NCI-H510A (cell line): ENCODE measurements at regions not wholly inside any gene's neighbourhood (a gene's known extent, or its start where the extent isn't known, plus 50 kb on each side); places are given as distances from the start of the nearest gene placed in this dataset.
"Not testable (repeated sequence)": the region's sequence is repeated elsewhere in the genome, so short reads cannot be mapped to it uniquely, and the experiment has no call there.

Experiments used
- DNase-seq: peaks from one replicate; lab custom pipeline; 2025; lab: John Stamatoyannopoulos, UW

DNA sequence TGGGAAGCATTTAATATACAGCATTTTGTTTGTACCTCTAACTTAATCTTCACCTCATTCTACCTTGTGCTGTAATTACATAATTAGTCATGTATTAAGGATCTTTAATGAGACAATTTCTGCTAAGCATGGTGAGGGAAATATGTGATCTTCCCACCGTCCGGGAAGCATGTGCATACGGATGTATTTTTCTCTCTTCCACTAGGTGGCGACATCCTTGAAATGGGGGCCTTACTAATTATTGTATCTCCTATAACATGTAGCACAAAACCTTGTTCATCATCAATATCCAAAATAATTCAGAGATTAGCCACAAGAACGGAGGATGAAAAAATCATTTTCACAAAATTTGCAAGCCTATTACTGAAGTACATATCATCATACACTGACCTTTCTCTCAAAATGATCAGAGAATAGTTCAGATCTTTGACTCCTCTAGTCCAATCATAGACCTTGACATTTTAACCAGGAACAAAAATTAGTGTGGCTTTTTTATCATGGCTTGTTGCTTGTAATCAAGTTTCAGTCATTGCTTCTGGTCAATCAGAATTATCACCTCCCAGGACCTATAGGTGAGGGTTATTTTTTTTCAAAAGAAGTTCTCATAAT is 148.9 kb upstream of the GBE1 start:
- DNase-seq: no peak

DNA sequence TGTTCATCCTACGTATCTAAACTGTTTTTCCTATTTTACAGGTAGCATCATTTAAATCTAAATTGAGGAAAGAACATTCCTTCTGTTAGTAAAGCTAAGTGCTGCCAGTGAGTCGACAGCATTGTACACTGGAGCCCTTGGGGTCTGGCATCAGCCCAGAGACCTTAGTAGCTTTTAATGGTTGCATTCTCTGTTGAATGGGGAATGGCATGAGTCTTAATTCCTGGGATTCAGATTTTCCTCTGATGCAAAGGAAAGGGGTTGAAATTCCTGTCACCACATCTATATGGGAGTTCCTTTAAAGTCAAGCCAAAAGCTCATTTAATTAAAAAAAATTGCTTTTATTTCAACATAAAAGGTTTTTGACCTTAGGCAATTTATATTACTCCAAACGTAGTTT is 148.4 kb upstream of the GBE1 start:
- no peak for DNase-seq

DNA sequence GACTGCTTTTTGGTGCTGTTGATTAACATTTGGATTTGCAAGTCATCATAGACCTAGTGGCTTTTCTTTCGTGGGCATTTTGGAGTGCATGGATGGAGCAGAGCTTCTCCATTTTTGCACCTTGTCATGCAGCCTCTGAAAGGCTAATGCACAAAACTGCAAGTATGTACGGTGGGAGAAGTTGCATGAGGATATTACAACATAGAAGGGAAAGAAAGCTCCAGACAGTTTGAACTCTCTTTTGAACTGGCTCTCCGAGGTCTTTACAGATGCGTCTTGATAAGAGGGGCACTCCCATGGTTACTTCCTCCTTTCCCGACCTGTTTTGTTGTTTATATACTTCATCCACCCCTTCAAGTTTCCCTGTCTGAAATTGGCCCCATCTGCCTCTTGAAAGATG is 147.1 kb upstream of the GBE1 start:
- no peak for DNase-seq

DNA sequence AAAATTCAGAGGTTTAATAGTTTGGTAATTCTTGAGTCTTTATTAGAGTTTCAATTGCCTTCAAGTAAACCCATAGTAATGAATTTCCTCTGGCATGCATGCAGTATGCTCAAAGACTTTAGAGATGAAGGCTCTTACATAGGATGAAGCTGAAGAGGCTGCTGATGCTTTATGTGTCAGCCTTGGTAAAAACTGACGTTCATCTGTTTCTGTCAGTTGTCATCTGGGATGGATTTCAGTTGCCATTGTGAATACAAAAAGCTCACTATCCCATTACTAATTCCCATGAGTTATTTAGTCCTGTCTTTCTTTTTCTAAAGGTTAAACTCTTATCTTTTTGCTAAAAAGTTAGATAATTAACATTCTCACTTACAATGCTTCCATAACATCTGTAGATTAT is 136.9 kb upstream of the GBE1 start:
- no peak for DNase-seq

DNA sequence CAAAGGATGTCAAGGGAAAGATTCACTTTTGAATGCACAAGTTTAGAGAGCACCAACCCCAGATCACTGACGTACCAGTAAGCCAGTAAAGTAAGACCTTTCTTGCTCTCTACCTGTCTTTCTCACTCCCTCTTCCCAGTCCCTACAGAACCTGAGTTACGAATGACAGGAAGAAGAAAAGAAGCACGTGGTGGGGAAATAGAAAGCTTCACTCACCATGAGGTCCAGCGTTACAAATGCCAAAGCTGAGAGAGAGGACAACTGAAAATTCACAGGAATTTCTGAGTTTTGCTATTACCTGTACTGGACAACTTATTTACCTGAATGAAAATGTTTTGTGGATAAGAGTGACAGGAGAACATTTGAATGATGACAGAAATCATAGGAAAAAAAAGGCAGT is 133.2 kb upstream of the GBE1 start:
- DNase-seq: no peak

DNA sequence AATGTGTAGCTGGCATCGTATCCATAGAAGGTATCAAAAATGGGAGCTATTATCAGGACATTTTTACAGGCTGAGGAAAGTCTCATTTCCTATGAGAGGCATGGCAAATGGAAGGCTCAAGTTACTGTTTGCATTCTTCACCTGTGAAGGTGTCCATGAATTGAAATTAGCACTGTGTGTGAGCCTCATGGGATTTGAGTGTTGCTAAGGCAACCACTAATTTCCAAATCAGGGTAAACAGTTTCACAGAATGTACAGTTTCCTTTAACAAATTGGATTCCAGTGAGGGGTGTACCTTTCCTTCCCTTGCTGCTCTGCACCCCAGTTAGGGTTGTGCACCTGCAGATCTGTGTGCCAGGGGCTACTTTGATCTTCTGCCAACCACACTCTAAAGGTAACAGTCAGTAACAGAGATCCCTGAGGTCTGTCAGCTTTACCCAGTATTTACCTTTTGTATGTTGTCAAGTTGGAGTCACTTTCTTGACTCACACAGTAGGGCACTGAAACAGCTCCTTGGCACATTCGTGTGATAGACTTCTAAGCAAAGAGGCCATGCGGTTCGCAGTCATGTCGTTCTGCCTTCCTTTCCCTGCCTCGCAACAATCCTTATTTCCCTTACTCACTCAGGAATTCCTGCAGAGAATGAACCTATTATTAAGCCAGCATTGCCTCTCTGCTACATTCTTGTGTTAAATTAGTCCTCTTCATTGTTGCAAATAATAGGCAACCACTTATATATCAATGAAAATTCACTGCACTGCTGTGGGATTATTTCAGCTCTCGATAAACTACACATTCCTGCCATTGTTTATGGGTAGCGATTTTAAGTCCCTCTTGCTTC is 129.8 kb upstream of the GBE1 start:
- no peak for DNase-seq

DNA sequence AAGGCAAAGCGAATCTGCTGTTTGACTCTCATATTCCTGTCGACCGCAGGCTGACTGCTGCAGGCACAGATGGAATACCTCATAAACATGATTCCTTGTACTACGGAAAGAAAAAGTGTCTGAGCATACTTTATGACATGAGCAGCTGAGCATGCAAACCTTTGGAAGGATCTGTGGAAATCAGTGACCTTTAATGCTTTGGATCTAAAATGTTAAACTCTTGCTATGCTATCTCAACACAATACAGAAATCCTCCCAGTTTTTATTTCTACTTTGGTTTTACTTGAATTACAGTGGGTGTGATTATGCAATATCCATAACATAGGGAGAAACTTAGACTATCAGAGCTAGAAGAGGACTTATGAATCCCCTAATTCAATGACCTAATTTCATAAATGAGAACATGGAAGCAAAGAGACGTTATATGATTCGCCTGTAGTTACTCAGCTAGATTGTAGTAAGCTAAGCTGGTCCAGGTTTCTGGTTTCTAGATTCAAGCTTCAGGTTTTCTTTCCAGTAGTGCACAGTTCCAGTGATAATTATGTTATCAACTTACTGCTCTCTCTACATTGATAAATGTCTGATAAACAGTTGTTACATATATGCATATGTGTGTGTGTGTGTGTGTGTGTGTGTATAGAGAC is 127.6 kb upstream of the GBE1 start:
- DNase-seq: no peak

DNA sequence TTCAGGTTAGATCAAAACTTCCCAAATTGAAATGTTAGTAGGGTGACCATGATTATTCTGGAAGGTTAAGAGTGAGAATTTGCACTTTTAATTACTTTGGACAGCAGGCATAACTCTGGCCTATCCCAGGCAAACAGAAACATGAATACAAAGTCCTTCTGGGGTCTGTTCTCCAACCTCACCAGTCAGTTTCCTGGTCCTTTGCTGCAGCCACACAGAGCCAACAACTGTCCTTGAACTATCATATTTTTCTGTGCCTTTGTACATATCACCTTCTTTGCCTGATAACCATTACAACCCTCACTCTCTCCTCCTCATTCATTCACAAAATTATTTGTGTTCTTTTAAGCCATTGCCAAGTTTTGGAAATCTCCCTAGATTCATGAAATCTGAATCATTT is 126.0 kb upstream of the GBE1 start:
- no peak for DNase-seq

DNA sequence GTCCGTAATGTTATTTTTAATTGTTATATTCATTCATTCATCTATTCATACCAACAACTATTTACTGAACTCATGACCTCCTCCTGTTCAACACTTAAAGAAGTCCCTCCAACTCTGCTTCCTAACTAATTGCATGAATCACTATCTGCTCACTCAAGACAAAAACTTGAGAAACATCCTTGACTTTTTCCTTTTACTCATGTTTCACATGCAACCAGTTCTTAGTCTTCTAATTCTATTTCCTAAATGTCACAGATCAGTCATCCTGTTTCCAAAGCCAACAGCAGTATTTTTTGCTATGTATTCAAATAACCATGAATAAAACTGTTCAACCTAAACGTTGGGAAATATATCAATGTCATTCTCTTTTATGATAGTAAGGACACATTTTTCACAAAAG is 124.6 kb upstream of the GBE1 start:
- no peak for DNase-seq

DNA sequence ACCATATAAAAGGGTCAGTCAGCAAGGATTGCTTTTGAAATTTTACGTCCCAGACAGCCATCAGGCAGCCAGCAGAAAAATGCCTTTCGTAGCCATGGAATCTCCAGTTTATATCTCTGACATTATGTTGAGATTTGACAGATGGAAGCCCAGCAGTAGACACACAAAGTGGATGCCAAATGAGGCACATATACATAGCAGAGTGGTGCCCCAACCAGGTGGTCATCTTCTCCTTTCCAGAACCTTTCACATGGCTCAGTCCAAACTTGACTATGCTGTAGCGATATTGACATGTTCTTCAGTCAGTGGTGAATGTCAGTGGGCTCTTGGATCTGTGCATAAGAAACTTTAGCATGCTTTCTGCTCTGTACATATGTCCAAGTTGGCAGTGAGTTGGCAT is 123.3 kb upstream of the GBE1 start:
- no peak for DNase-seq

DNA sequence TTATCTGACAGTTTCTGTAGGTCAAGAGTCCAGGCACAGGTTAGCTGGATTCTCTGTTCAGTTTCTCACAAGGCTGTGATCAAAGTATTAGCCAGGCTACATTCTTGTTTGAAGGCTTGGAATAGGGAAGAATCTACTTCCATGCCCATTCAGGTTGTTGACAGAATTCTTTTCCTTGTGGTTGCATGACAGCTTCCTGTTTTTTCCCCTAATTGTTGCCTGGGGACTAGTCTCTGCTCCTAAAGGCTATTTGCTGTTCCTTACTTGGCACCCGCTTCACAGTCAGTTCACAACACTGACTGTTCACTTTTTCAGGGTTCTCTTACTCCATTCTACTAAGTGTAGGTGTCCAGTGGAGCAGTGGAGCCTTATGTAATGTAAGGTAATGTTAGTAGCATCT is 115.4 kb upstream of the GBE1 start:
- DNase-seq: no peak

DNA sequence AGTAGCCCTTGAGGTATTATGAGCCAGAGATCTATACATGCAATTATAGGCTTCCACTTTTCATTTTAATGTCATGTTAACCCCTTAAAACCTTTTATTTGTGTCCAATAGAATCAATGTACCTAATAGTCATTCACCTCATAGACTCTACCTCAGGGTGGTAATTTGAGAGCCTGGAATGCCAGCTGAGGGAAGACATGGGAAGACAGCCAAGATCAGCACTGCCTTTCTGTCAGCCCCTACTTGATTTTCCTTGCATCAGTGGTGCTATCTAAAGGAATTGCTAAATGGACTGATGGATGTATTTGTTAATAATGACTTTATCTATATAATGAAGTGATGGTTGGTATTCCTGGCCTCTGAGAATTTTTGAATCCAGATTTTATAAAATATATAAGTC is 113.3 kb upstream of the GBE1 start:
- DNase-seq: no peak

DNA sequence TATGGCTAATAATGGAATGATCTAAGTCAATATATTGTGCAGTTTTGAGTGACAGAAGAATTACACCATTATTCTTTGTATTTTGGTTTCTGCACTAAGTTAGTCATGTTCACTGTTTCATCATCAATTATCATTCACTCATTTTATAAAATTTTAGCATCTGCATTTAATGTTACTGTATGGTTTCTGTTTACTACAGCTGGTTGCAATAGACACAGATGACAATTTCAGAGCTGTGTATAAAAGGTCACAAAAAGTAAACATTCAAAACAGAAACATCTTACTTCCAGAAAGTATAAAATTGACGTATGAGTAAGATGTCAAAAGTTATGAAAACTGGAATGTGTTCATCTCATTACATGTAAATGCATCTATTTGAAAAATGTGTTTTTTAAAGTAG is 111.1 kb upstream of the GBE1 start:
- no peak for DNase-seq

DNA sequence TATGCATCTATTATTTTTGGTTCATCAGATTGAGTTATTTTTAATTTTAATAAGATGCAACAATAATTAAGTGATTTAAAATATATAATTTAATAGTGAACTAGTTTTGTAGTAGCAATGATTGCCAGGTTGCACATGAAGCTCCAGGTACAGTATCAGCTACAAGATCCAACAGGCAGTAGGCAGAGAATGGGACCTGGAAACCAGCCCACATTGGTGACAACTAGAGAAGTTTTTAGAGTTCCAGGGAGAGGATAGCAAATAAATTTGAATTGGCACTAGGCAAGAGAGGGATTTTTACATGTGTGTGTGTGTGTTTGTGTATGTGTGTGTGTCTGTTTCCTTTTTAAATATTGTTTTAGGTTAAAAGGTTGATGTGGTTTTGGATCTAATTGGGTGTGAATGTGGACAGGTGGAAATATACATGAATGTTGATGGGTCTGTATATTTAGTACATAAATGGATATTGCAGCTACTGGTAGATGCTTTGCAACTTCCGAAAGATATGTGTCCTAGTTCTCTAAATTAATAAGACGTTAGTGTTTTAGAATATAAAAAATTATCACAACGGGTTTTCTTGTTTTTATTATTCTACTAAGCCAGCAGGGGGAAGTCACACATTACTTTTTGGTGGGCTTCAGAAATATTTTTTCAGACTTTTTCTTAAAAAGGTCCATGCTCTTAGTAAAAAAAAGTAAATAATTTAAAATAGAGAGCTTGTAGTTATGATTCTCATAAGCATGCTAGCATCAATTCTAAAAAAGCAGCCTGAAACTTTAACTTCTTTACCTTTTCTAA is 110.1 kb upstream of the GBE1 start:
- DNase-seq: no peak

DNA sequence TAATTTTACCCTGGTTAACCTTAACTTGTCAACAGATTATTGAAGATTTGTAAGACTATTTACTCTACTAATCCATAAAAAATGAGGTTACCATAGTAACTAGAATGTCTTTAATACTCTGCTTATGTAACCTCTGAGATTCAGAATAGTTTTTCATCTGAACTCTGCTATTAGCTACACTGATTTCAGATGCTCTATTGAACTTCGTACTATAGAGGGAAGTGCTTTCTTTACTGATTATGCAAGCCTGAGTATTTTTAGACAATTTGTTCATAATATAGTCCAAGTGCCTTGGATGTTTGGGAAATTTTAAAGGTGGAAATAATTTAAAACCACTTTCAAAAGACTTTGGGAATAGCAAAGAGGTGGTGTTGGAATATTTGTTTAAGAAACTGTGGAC is 107.9 kb upstream of the GBE1 start:
- no peak for DNase-seq

DNA sequence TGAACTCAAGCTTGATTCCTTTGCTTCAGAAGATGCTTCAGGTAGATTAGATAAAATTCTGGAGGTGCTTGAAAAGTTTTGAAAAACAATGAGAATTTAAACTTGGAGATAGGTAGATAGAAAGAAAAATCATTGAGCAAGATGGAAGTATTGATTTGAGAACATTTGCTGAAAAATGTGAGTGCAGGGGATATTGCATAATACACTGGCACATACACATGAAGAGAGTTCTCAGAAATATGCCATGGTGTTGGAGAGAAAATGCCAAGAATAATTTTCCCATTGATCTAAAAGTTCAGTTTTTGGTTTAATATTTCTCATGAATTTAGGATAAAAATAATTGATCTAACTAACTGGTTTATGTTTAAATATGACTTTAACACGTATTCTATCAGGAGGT is 107.2 kb upstream of the GBE1 start:
- DNase-seq: no peak

DNA sequence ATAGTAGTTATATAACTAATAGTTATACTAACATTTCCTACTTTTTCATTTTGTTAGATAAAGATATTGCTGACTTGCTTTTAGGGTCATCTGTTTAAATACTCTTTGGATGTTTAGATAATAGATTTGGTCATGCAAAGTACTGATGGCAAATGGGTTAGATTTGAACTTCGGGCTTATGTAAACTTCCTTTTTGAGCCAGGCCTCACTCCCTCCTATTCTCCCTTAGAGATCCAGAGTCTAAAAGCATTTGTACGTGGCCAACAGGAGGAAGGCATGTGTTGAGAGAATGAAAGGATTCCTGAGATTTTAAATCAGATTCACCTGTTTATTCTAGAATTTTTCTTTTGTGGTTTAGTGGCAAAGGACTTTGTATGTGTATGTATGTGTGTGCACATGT is 106.4 kb upstream of the GBE1 start:
- no peak for DNase-seq

DNA sequence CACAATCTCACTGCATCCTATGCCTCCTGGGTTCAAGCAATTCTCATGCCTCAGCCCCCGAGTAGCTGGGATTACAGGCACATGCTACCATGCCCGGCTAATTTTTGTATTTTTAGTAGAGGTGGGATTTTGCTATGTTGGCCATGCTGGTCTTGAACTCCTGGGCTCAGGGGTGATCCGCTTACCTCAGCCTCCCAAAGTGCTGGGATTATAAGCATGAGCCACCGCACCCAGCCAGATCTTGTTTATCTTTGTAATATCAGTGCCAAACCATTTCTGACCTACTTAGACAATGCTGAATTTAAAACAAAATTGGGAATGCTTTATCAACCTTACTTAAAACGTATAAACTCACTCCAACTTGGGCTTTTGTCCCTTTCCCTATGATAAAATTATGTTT is 103.7 kb upstream of the GBE1 start:
- DNase-seq: not testable (repeated sequence)

DNA sequence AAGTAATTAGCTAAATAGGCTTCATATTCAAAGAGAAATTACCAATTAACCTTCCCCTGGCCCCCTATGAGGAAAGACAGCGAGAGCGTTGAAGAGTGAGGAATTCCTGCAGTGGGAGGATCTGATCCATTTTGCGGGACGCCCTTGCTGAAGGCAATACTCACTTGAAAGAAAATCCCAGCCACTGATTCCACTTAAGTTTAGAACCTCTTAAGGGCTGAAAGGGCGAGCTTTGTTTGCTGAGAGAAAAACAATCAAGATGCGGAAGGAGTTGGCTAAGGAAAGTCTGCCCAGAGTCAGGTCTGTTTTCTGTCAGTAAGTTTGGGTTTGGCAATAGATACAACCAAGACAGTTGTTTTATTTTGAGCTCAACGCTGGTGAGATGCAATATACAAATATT is 102.8 kb upstream of the GBE1 start:
- no peak for DNase-seq

DNA sequence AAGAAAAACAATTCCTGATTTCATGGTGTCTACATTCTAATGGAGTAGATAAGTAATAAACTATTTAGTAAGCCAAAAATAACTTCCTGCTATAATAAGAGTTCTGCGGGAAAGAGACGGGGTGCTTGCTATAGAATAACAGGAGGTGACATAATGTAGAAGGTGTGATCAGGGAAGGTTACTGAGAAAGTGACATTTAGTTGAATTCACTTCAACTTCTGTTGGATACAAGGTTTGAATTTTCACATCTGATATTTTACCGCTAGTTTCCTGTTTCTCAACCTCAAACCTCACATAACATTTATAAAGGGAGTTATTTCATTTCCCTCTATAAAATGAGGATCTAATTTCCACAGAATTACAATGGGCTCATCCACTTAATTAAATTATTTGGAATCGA is 102.3 kb upstream of the GBE1 start:
- no peak for DNase-seq

DNA sequence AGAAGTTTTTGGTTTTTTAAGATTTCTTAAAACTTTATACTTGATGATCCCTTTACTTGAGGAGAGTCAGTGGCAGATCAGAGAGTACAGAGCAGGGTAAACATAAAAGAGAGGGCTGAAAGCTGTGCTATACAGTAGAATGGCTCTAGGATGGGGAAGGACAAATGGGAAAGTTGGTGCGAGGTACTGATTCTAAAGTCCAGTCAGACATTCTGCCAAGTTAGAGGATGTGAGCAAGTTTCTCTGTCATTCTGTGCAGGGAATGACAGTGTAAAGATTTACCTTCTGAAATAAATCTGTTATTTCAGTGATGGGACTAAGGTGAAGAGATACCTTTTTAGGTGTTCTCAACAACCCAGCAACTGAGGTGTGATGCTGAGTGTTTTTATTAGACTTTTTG is 100.1 kb upstream of the GBE1 start:
- no peak for DNase-seq

DNA sequence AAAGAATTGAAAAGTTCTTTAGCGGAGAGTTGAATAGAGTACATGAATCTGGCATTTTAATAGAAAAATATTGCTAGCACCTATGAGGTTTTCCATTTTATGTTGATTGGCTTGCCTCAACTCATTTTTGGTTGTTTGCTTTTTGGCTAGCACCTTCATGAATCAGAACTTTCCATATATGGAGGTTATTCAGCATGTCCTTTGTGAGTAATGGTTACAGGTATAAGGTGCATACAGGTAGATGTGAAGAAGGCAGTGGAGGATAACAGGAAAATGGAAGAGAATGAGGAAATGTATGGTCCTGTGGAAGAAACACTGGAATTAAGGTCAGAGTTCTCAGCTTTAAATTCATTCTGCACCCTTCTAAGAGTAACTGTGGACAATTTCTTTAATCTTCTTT is 98.1 kb upstream of the GBE1 start:
- DNase-seq: no peak

DNA sequence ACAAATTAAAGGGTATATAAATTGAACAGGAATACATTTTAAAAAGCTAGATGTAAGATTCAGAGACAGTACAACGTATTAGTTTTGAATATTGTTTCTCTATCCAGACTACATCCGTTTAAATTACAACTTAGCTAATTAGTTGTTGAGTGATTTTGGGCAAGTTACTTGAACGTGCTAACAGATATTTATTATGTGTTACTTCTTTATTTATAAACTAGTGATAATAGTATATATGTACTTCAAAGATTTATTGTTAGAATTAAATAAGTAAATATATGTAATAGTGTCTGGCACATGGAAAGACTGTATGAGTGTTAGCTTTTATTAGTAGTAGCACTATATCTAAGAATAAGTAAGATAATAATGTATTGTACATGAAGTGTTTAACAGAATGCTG is 92.0 kb upstream of the GBE1 start:
- DNase-seq: no peak
